ENCODE measurements at regions not wholly inside any gene's neighbourhood (a gene's known extent, or its start where the extent isn't known, plus 50 kb on each side); places are given as distances from the start of the nearest gene placed in this dataset.

DNA sequence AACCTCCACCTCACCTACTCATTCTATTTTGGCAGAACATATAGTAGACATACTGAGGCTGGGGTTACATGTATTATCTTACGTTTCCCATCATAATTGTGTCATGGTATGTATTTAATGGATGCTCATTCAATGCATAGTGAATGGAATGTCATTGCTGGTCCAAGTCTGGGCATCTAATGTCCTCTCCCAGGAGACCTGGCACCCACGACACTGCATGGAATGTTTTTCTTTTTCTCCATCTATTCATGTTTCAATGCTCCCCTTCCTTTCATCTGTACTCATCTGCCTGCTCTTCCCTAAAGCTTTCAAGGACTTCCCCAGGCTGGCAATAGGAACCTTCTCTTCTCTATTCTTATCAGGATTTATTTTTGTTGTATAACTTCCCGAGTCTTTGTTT is 50.8 kb upstream of the SLIT3 start:
- FAIRE-seq, result no peak
- Histone ChIP-seq H3K23me2 (ENCODE audit: low read depth, low read length) (no peaks in the 10 kb centered on the region), H3K79me1 (ENCODE audit: low read depth, low read length) (no peaks in the 10 kb centered on the region), H3K4me3 (ENCODE audit: extremely low read depth in 1 of 4, insufficient read depth in 2 of 4, low read depth in 3 of 4, low read length in 4 of 4) (no peak overlapping the region), H3K23ac (ENCODE audit: insufficient read length) (no peak overlapping the region), H2AFZ (ENCODE audit: low read length) (no peak overlapping the region), H4K20me1 (replicated peaks in 1 of 2; ENCODE audit: control insufficient read depth in 1 of 2, insufficient read depth in 2 of 2, low read length in 2 of 2) (no peaks in the 10 kb centered on the region), H3K9ac (replicated peaks in 1 of 4; ENCODE audit: extremely low read depth in 1 of 4, low read depth in 3 of 4, low read length in 3 of 4) (no peak overlapping the region), H3K18ac (ENCODE audit: extremely low read depth, low read length) (no peak overlapping the region), H3K27me3 (replicated peaks in 1 of 4; ENCODE audit: control insufficient read depth in 3 of 4, extremely low read depth in 1 of 4, insufficient read depth in 3 of 4, low read length in 3 of 4) (no peaks in the 10 kb centered on the region), H2BK20ac (ENCODE audit: low read length) (no peak overlapping the region), H4K91ac (replicated peaks; ENCODE audit: insufficient read length, low read length) (no peak overlapping the region), H3K36me3 (ENCODE audit: control insufficient read depth in 2 of 4, insufficient read depth in 4 of 4, low read length in 3 of 4) (no peaks in the 10 kb centered on the region), H3K9me3 (ENCODE audit: insufficient read depth in 2 of 2, low read depth in 1 of 2, low read length in 1 of 2) (no peaks in the 10 kb centered on the region), H2AK5ac (ENCODE audit: low read depth, low read length) (no peak overlapping the region), H3K4me1 (replicated peaks in 1 of 4; ENCODE audit: control insufficient read depth in 3 of 4, insufficient read depth in 4 of 4, low read length in 3 of 4) (no peaks in the 10 kb centered on the region), H4K5ac (ENCODE audit: insufficient read length, low read depth, low read length) (no peak overlapping the region), H2BK15ac (ENCODE audit: low read length) (no peak overlapping the region), H3K4me2 (ENCODE audit: insufficient read depth in 1 of 2, low read depth in 2 of 2, low read length in 2 of 2) (no peak overlapping the region), H4K8ac (ENCODE audit: extremely low read depth, insufficient read depth, low read length) (no peak overlapping the region), H3K14ac (ENCODE audit: insufficient read length) (no peak overlapping the region), H3K56ac (replicated peaks; ENCODE audit: insufficient read length, low read depth, low read length) (no peak overlapping the region), H2BK5ac (ENCODE audit: low read depth, low read length) (no peak overlapping the region), H2BK120ac (replicated peaks; ENCODE audit: low read depth, low read length) (no peak overlapping the region), H3K4ac (replicated peaks; ENCODE audit: insufficient read length, low read depth, low read length) (no peak overlapping the region), H3K79me2 (ENCODE audit: control insufficient read depth in 1 of 2, insufficient read depth in 2 of 2, low read length in 2 of 2) (no peaks in the 10 kb centered on the region), H3K27ac (ENCODE audit: low read depth, low read length) (no peak overlapping the region), H2BK12ac (ENCODE audit: low read depth, low read length) (no peak overlapping the region)
- WGBS, 2 experiments (ENCODE audit: extremely low coverage in 1 of 2, insufficient coverage in 1 of 2, insufficient read length in 1 of 2, insufficient replicate concordance in 2 of 2, low coverage in 1 of 2, low lambda C conversion rate in 2 of 2, missing lambda C conversion rate in 1 of 2), result 92% methylated on average over 3 of the region's 3 CpGs; no CpG with 5 or more reads in 1 of the 2 experiments
- ChIA-PET CTCF (ENCODE audit: partially characterized antibody) (no interaction called here), POLR2A (ENCODE audit: partially characterized antibody) (no interaction called here)
- no peak for DNase-seq (ENCODE audit: low read depth in 1 of 2, low spot score in 2 of 2)
- TF ChIP-seq, protein P1, sequence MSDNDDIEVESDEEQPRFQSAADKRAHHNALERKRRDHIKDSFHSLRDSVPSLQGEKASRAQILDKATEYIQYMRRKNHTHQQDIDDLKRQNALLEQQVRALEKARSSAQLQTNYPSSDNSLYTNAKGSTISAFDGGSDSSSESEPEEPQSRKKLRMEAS (IDR thresholded peaks at IDR 0.05), result no peak
- TF ChIP-seq RFX5 (IDR thresholded peaks at IDR 0.05; ENCODE audit: borderline replicate concordance, low read depth, low read length) (no peak), MAFK (IDR thresholded peaks at IDR 0.05; ENCODE audit: low read depth, low read length) (no peak), SIX5 (IDR thresholded peaks at IDR 0.05; ENCODE audit: low read depth, low read length) (no peak), TAF7 (optimal IDR thresholded peaks at IDR 0.05; ENCODE audit: borderline replicate concordance, low read depth, low read length) (no peak), RNF2 (IDR thresholded peaks at IDR 0.05; ENCODE audit: borderline replicate concordance, low read depth, low read length, missing control alignments, poor library complexity, severe bottlenecking) (no peak), HDAC2 (IDR thresholded peaks at IDR 0.05; ENCODE audit: borderline replicate concordance in 1 of 2, low read depth in 2 of 2, low read length in 2 of 2) (no peak), KDM1A (IDR thresholded peaks at IDR 0.05; ENCODE audit: borderline replicate concordance, low read length) (no peak), EGR1 (IDR thresholded peaks at IDR 0.05; ENCODE audit: borderline replicate concordance, low read depth, low read length) (no peak), SIRT6 (IDR thresholded peaks at IDR 0.05; ENCODE audit: low read length) (no peak)

Measured in H1 (cell line).